ENCODE measurements at regions not wholly inside any gene's neighbourhood (a gene's known extent, or its start where the extent isn't known, plus 50 kb on each side); places are given as distances from the start of the nearest gene placed in this dataset.
A peak's percentile ranks its signal among the peaks of the same experiment; 100 is the strongest.

GRCh38 chr4:104682311-104682710, 187.6 kb upstream of the CXXC4 start:
- no peak for TF ChIP-seq CTCF (IDR thresholded peaks at IDR 0.05)
- TF ChIP-seq POLR2A (IDR thresholded peaks at IDR 0.05), result no peak

GRCh38 chr4:104693601-104694201, 199.0 kb upstream of the CXXC4 start:
- Histone ChIP-seq H3K4me3 (no peak overlapping the region), H3K36me3 (replicated peaks in 1 of 2; ENCODE audit: insufficient read depth in 1 of 2, low read depth in 2 of 2) (no peaks in the 10 kb centered on the region), H3K27ac (no peak overlapping the region), H3K4me1 (no peaks in the 10 kb centered on the region), H3K27me3 (no peaks in the 10 kb centered on the region), H3K9me3 (no peaks in the 10 kb centered on the region)
- TF ChIP-seq CTCF (IDR thresholded peaks at IDR 0.05), result peak in 5 of 7 experiments; percentile 19 to 39 (median 32)
- no peak for TF ChIP-seq POLR2A (IDR thresholded peaks at IDR 0.05)
- DNase-seq (no peak), ATAC-seq (no peak)
- intact Hi-C loops (cut with DNase I), result no loop called here
- WGBS, 2 donors, result 48 to 53% methylated on average over 5 of the region's 5 CpGs

More at GRCh38 chr4:104682311-104682710, 187.6 kb upstream of the CXXC4 start:
- no peak overlapping the region for H3K27ac ChIP-seq
- intact Hi-C loops (cut with DNase I), result no loop called here
- no peaks in the 10 kb centered on the region for H3K36me3 ChIP-seq (replicated peaks in 1 of 2; ENCODE audit: insufficient read depth in 1 of 2, low read depth in 2 of 2)
- H3K27me3 ChIP-seq, result no peaks in the 10 kb centered on the region
- DNase-seq, result no peak
- ATAC-seq, result no peak
- 79 to 83% methylated on average over 1 of the region's 1 CpG for WGBS, 2 donors
- H3K9me3 ChIP-seq, result no peaks in the 10 kb centered on the region
- H3K4me1 ChIP-seq, result no peaks in the 10 kb centered on the region
- H3K4me3 ChIP-seq, result no peak overlapping the region

- Histone ChIP-seq H3K27ac (no peak overlapping the region), H3K27me3 (no peaks in the 10 kb centered on the region), H3K4me1 (no peaks in the 10 kb centered on the region), H3K36me3 (replicated peaks in 1 of 2; ENCODE audit: insufficient read depth in 1 of 2, low read depth in 2 of 2) (no peaks in the 10 kb centered on the region), H3K4me3 (no peak overlapping the region), H3K9me3 (no peaks in the 10 kb centered on the region)
- TF ChIP-seq POLR2A (IDR thresholded peaks at IDR 0.05) (no peak), CTCF (IDR thresholded peaks at IDR 0.05) (no peak)
- DNase-seq (no peak), ATAC-seq (no peak)
- WGBS, 2 donors, result 86 to 87% methylated on average over 2 of the region's 2 CpGs
- intact Hi-C loops (cut with DNase I), result no loop called here
Observed at GRCh38 chr4:104716584-104716983, 221.9 kb upstream of the CXXC4 start.

- Histone ChIP-seq H3K4me1 (no peaks in the 10 kb centered on the region), H3K4me3 (no peak overlapping the region), H3K9me3 (no peaks in the 10 kb centered on the region), H3K27ac (no peak overlapping the region), H3K36me3 (replicated peaks in 1 of 2; ENCODE audit: insufficient read depth in 1 of 2, low read depth in 2 of 2) (no peaks in the 10 kb centered on the region), H3K27me3 (no peaks in the 10 kb centered on the region)
- DNase-seq (no peak), ATAC-seq (no peak)
- WGBS, 2 donors, result 78 to 85% methylated on average over 4 of the region's 4 CpGs
- TF ChIP-seq CTCF (IDR thresholded peaks at IDR 0.05) (no peak), POLR2A (IDR thresholded peaks at IDR 0.05) (no peak)
- intact Hi-C loops (cut with DNase I), result no loop called here
Observed at GRCh38 chr4:104719539-104720230, 225.0 kb upstream of the CXXC4 start.

- H3K4me3 ChIP-seq, result no peak overlapping the region
- no peak for TF ChIP-seq POLR2A (IDR thresholded peaks at IDR 0.05)
- no peak for TF ChIP-seq CTCF (IDR thresholded peaks at IDR 0.05)
- no peak for ATAC-seq
- no peaks in the 10 kb centered on the region for H3K36me3 ChIP-seq (replicated peaks in 1 of 2; ENCODE audit: insufficient read depth in 1 of 2, low read depth in 2 of 2)
- DNase-seq, result no peak
- H3K9me3 ChIP-seq, result no peaks in the 10 kb centered on the region
- no peaks in the 10 kb centered on the region for H3K4me1 ChIP-seq
- no peaks in the 10 kb centered on the region for H3K27me3 ChIP-seq
- H3K27ac ChIP-seq, result no peak overlapping the region
- 63 to 65% methylated on average over 1 of the region's 1 CpG for WGBS, 2 donors
- intact Hi-C loops (cut with DNase I), result no loop called here
Observed at GRCh38 chr4:104722467-104722866, 227.8 kb upstream of the CXXC4 start.
